Thyroid gland (tissue), 4 donors: ENCODE measurements at regions not wholly inside any gene's neighbourhood (a gene's known extent, or its start where the extent isn't known, plus 50 kb on each side); places are given as distances from the start of the nearest gene placed in this dataset.
"Not testable (repeated sequence)": the region's sequence is repeated elsewhere in the genome, so short reads cannot be mapped to it uniquely, and the experiment has no call there.

Experiments
- DNase-seq, 2 donors: peaks; one replicate each; pipeline ENCODE4 v3.0.0-alpha.2; 2019
- H3K27ac ChIP-seq, 3 donors: fragments of 200-600 bp; sonication (generic); 1 replicate in 2 of 3; 2 replicates in 1 of 3; pipeline ENCODE4 v1.5.1; 2016 to 2019; ENCODE audit warnings: mild to moderate bottlenecking in 1 of 3, moderate library complexity in 1 of 3
- H3K27me3 ChIP-seq: fragments of 200-600 bp; sonication (generic); one replicate; pipeline ENCODE4 v1.5.1; 2019
- H3K36me3 ChIP-seq, 2 donors: fragments of 200-600 bp; sonication (generic); one replicate each; pipeline ENCODE4 v1.5.1; 2016 to 2019
- H3K4me1 ChIP-seq, 2 donors: fragments of 200-600 bp; sonication (generic); one replicate each; pipeline ENCODE4 v1.5.1; 2017 to 2019
- H3K4me3 ChIP-seq, 3 donors: fragments of 200-600 bp; sonication (generic); replicated peaks in 1 of 3; 1 replicate in 2 of 3; 2 replicates in 1 of 3; pipeline ENCODE4 v1.5.1; 2016; ENCODE audit warnings: mild to moderate bottlenecking in 1 of 3
- H3K9me3 ChIP-seq: fragments of 200-600 bp; sonication (generic); one replicate; pipeline ENCODE4 v1.5.1; 2017
- POLR2A ChIP-seq, 2 donors: fragments of 450-650 bp; IDR thresholded peaks; one replicate each; pipeline ENCODE4 v1.6.1; 2017; ENCODE audit warnings: antibody characterized with exemption in 2 of 2, mild to moderate bottlenecking in 2 of 2, moderate library complexity in 1 of 2
- WGBS, 2 donors: methylation state at CpG; one replicate each; pipeline ENCODE4 v1.1.5; 2017; 5-methylcytosine and 5-hydroxymethylcytosine counted together
- intact Hi-C: fragments of 100-400 bp; cut with DNase I; formaldehyde crosslinking; loops from one replicate; pipeline ENCODE4 v1.15.1; 2023
- TF ChIP-seq, protein P1 (sequence below), 6 experiments: fragments of 200-600 bp in 3 of 6; fragments of 450-650 bp in 3 of 6; sonication (generic) in 3 of 6; IDR thresholded peaks; one replicate each; pipeline ENCODE4 v1.5.1; 2016 to 2019; ENCODE audit warnings: antibody characterized with exemption in 6 of 6, mild to moderate bottlenecking in 2 of 6, inconsistent platforms in 1 of 6, moderate library complexity in 1 of 6

DNA sequence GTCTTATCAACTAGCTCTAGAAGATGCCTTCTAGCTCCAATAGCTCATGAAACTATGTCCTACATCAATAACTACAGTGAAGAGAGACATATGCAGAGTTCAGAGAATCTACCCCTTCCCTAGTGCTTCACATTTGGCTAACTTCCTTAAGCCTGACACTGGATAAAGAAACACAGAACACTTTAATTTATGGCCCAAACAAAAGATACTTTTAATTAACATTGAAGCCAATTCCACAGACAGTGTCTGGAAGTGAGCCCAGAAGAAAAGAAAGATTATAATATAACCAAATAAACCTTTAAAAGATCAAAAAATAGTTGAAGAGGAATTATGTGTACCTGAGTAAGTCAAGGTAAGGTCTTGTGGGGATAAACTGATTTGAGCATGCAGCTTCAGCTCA, 255.2 kb downstream of the C11orf87 start:
- no peak for DNase-seq
- TF ChIP-seq POLR2A (IDR thresholded peaks at IDR 0.05) = no peak
- TF ChIP-seq, protein P1, sequence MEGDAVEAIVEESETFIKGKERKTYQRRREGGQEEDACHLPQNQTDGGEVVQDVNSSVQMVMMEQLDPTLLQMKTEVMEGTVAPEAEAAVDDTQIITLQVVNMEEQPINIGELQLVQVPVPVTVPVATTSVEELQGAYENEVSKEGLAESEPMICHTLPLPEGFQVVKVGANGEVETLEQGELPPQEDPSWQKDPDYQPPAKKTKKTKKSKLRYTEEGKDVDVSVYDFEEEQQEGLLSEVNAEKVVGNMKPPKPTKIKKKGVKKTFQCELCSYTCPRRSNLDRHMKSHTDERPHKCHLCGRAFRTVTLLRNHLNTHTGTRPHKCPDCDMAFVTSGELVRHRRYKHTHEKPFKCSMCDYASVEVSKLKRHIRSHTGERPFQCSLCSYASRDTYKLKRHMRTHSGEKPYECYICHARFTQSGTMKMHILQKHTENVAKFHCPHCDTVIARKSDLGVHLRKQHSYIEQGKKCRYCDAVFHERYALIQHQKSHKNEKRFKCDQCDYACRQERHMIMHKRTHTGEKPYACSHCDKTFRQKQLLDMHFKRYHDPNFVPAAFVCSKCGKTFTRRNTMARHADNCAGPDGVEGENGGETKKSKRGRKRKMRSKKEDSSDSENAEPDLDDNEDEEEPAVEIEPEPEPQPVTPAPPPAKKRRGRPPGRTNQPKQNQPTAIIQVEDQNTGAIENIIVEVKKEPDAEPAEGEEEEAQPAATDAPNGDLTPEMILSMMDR (IDR thresholded peaks at IDR 0.05) = no peak
- Histone ChIP-seq H3K4me3 (no peak overlapping the region), H3K4me1 (no peaks in the 10 kb centered on the region), H3K27ac (no peak overlapping the region), H3K9me3 (no peaks in the 10 kb centered on the region), H3K36me3 (no peaks in the 10 kb centered on the region), H3K27me3 (no peaks in the 10 kb centered on the region)
- intact Hi-C loops = no loop called here

GRCh38 chr11:109677876-109678275, 255.9 kb downstream of the C11orf87 start:
- DNase-seq = no peak
- Histone ChIP-seq H3K27ac (no peak overlapping the region), H3K36me3 (no peaks in the 10 kb centered on the region), H3K4me1 (no peaks in the 10 kb centered on the region), H3K9me3 (no peaks in the 10 kb centered on the region), H3K27me3 (no peaks in the 10 kb centered on the region), H3K4me3 (no peak overlapping the region)
- no peak for TF ChIP-seq POLR2A (IDR thresholded peaks at IDR 0.05)
- TF ChIP-seq, protein P1 (IDR thresholded peaks at IDR 0.05) = no peak
- intact Hi-C loops = no loop called here

GRCh38 chr11:109680127-109680526, 258.1 kb downstream of the C11orf87 start:
- no peak overlapping the region for H3K27ac ChIP-seq
- TF ChIP-seq, protein P1 (IDR thresholded peaks at IDR 0.05) = no peak
- TF ChIP-seq POLR2A (IDR thresholded peaks at IDR 0.05) = no peak
- H3K9me3 ChIP-seq = no peaks in the 10 kb centered on the region
- no peak for DNase-seq
- intact Hi-C loops = no loop called here
- no peaks in the 10 kb centered on the region for H3K36me3 ChIP-seq
- H3K4me3 ChIP-seq = no peak overlapping the region
- H3K4me1 ChIP-seq = no peaks in the 10 kb centered on the region
- H3K27me3 ChIP-seq = no peaks in the 10 kb centered on the region

DNA sequence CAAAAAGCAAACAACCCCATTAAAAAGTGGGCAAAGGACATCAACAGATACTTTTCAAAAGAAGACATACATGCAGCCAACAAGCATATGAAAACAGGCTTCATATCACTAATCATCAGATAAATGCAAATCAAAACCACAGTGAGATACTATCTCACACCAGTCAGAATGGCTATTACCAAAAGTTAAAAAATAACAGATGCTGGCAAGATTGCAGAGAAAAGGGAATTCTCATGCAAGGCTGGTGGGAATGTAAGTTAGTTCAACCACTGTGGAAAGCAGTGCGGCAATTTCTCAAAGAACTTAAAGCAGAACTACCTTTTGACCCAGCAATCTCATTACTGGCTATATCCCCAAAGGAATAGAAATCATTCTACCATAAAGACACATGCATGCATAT, 260.8 kb downstream of the C11orf87 start:
- H3K36me3 ChIP-seq, H3K4me3 ChIP-seq, DNase-seq, H3K27ac ChIP-seq, H3K9me3 ChIP-seq, H3K27me3 ChIP-seq, H3K4me1 ChIP-seq, intact Hi-C loops: not testable (repeated sequence)
- WGBS, 2 donors = 94 to 97% methylated on average over 1 of the region's 1 CpG

DNA sequence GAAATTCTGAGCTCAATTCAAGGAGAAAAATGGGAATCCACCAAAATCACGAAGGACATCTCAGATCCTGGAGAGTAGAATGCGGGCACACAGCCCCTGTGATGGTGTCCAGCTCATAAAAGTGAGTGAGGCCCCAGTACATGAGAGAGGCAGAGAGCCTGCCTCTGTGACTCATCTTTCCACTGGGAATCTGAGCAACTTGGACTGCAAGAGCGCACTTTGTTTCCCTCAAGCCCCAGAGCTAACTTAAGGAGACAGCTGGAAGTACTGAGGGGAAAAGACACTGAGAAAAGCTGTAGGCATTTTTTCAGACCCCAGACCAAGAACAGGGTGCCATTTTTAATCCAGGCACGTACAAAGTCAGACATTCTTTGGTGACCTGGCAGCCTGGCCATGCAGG, 273.7 kb downstream of the C11orf87 start:
- TF ChIP-seq POLR2A (IDR thresholded peaks at IDR 0.05) = no peak
- TF ChIP-seq, protein P1 (IDR thresholded peaks at IDR 0.05) = no peak
- 57 to 72% methylated on average over 4 of the region's 4 CpGs for WGBS, 2 donors
- Histone ChIP-seq H3K27ac (no peak overlapping the region), H3K9me3 (peaks cover 3% of the 10 kb centered on the region), H3K27me3 (no peaks in the 10 kb centered on the region), H3K4me3 (no peak overlapping the region), H3K36me3 (no peaks in the 10 kb centered on the region), H3K4me1 (no peaks in the 10 kb centered on the region)
- intact Hi-C loops = no loop called here
- DNase-seq = no peak

- 87 to 100% methylated on average over 2 to 3 of the region's 3 CpGs for WGBS, 2 donors
- Histone ChIP-seq H3K9me3 (peaks cover 3% of the 10 kb centered on the region), H3K27me3 (no peaks in the 10 kb centered on the region), H3K36me3 (no peaks in the 10 kb centered on the region), H3K27ac (no peak overlapping the region), H3K4me1 (no peaks in the 10 kb centered on the region), H3K4me3 (no peak overlapping the region)
- intact Hi-C loops = no loop called here
- no peak for DNase-seq
- TF ChIP-seq POLR2A (IDR thresholded peaks at IDR 0.05) = no peak
Measured at GRCh38 chr11:109696191-109696897, 274.4 kb downstream of the C11orf87 start.
